ENCODE measurements at regions not wholly inside any gene's neighbourhood (a gene's known extent, or its start where the extent isn't known, plus 50 kb on each side); places are given as distances from the start of the nearest gene placed in this dataset.

- no peaks in the 10 kb centered on the region for H3K4me1 ChIP-seq (ENCODE audit: insufficient read depth, low read length, poor library complexity, severe bottlenecking)
- no peak overlapping the region for H3K4me3 ChIP-seq (ENCODE audit: low read depth, low read length, poor library complexity, severe bottlenecking)
- no TSS peak for BruUV-seq (replicated peaks)
- ChIA-PET POLR2A (ENCODE audit: low non-redundant PET) (interaction anchor here (0.6 kb wide), 1 partner anchor 93 kb away, joined by 3 read pairs; no protein-coding TSS in a partner anchor), CTCF (no interaction called here)
- no peak for DNase-seq (ENCODE audit: low spot score)
- H3K27ac ChIP-seq (ENCODE audit: low read depth, low read length, poor library complexity, severe bottlenecking): no peak overlapping the region
- H3K9me3 ChIP-seq (ENCODE audit: low read depth, low read length, poor library complexity, severe bottlenecking): no peaks in the 10 kb centered on the region
- no peak for TF ChIP-seq EZH2 (IDR thresholded peaks at IDR 0.05; ENCODE audit: borderline replicate concordance, low read depth, low read length, poor library complexity, severe bottlenecking)
- no peak for TF ChIP-seq CTCF (conservative IDR thresholded peaks at IDR 0.05; ENCODE audit: low read depth, low read length)
- no peaks in the 10 kb centered on the region for H3K27me3 ChIP-seq (replicated peaks; ENCODE audit: insufficient read depth, low read depth, low read length, poor library complexity)
- H3K36me3 ChIP-seq (ENCODE audit: insufficient read depth, low read length, poor library complexity, severe bottlenecking): no peaks in the 10 kb centered on the region
- intact Hi-C loops (cut with micrococcal nuclease; ENCODE audit: unreplicated experiment): no loop called here
Measured at GRCh38 chr13:32828711-32829110, 187.5 kb upstream of the KL start.

GRCh38 chr13:32829269-32829668 lies 187.0 kb upstream of the KL start:
- H3K36me3 ChIP-seq (ENCODE audit: insufficient read depth, low read length, poor library complexity, severe bottlenecking): no peaks in the 10 kb centered on the region
- POLR2A ChIA-PET (ENCODE audit: low non-redundant PET): no interaction called here
- H3K27me3 ChIP-seq (replicated peaks; ENCODE audit: insufficient read depth, low read depth, low read length, poor library complexity): no peaks in the 10 kb centered on the region
- H3K27ac ChIP-seq (ENCODE audit: low read depth, low read length, poor library complexity, severe bottlenecking): no peak overlapping the region
- intact Hi-C loops (cut with micrococcal nuclease; ENCODE audit: unreplicated experiment): no loop called here
- no peaks in the 10 kb centered on the region for H3K9me3 ChIP-seq (ENCODE audit: low read depth, low read length, poor library complexity, severe bottlenecking)
- no peak overlapping the region for H3K4me3 ChIP-seq (ENCODE audit: low read depth, low read length, poor library complexity, severe bottlenecking)
- CTCF ChIA-PET: no interaction called here
- H3K4me1 ChIP-seq (ENCODE audit: insufficient read depth, low read length, poor library complexity, severe bottlenecking): no peaks in the 10 kb centered on the region
- BruUV-seq (replicated peaks): no TSS peak
- no peak for DNase-seq (ENCODE audit: low spot score)
- TF ChIP-seq CTCF (conservative IDR thresholded peaks at IDR 0.05; ENCODE audit: low read depth, low read length) (no peak), EZH2 (IDR thresholded peaks at IDR 0.05; ENCODE audit: borderline replicate concordance, low read depth, low read length, poor library complexity, severe bottlenecking) (no peak)

GRCh38 chr13:32829676-32830335 lies 186.4 kb upstream of the KL start:
- CTCF ChIA-PET: no interaction called here
- Histone ChIP-seq H3K4me3 (ENCODE audit: low read depth, low read length, poor library complexity, severe bottlenecking) (no peak overlapping the region), H3K4me1 (ENCODE audit: insufficient read depth, low read length, poor library complexity, severe bottlenecking) (no peaks in the 10 kb centered on the region), H3K9me3 (ENCODE audit: low read depth, low read length, poor library complexity, severe bottlenecking) (no peaks in the 10 kb centered on the region), H3K27ac (ENCODE audit: low read depth, low read length, poor library complexity, severe bottlenecking) (no peak overlapping the region), H3K36me3 (ENCODE audit: insufficient read depth, low read length, poor library complexity, severe bottlenecking) (no peaks in the 10 kb centered on the region), H3K27me3 (replicated peaks; ENCODE audit: insufficient read depth, low read depth, low read length, poor library complexity) (no peaks in the 10 kb centered on the region)
- TF ChIP-seq EZH2 (IDR thresholded peaks at IDR 0.05; ENCODE audit: borderline replicate concordance, low read depth, low read length, poor library complexity, severe bottlenecking) (no peak), CTCF (conservative IDR thresholded peaks at IDR 0.05; ENCODE audit: low read depth, low read length) (no peak)
- BruUV-seq (replicated peaks): no TSS peak
- intact Hi-C loops (cut with micrococcal nuclease; ENCODE audit: unreplicated experiment): no loop called here
- POLR2A ChIA-PET (ENCODE audit: low non-redundant PET): no interaction called here
- no peak for DNase-seq (ENCODE audit: low spot score)
